Activated gamma-delta T cell treated with anti-CD3 and anti-CD28 coated beads, Interleukin-2, amount 50 U/mL, for 16 hours (primary cell): ENCODE measurements at regions not wholly inside any gene's neighbourhood (a gene's known extent, or its start where the extent isn't known, plus 50 kb on each side); places are given as distances from the start of the nearest gene placed in this dataset.
"Not testable (repeated sequence)": the region's sequence is repeated elsewhere in the genome, so short reads cannot be mapped to it uniquely, and the experiment has no call there.

Experiments used
- DNase-seq: peaks from one replicate; pipeline ENCODE4 v3.0.0-alpha.2; 2020; ENCODE audit warnings: low read depth

DNA sequence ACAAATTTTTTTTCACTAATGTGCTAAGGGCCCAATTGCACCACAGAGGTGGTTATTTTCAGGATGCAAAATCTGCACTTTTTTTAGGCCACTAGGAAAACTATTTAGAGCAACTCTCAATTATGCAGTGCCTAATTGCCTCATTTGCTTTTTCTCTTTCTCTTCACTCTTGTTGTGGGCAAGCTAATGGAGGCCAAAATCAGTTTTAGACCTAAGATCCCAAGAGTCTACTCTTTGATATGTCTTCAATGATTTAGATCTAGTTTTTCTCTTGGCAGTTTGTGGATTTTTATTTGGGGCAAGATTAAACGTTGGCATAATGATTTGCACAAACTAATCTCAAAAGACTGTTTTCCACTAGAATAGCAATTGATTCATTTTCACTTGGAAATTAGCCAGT, 1996.9 kb downstream of the LRRC4C start:
- DNase-seq, result no peak

- no peak for DNase-seq
These were observed 1998.4 kb downstream of the LRRC4C start for GRCh38 chr11:39461066-39461465.

- DNase-seq, result no peak
These were observed 1999.8 kb downstream of the LRRC4C start for GRCh38 chr11:39459606-39460005.

DNA sequence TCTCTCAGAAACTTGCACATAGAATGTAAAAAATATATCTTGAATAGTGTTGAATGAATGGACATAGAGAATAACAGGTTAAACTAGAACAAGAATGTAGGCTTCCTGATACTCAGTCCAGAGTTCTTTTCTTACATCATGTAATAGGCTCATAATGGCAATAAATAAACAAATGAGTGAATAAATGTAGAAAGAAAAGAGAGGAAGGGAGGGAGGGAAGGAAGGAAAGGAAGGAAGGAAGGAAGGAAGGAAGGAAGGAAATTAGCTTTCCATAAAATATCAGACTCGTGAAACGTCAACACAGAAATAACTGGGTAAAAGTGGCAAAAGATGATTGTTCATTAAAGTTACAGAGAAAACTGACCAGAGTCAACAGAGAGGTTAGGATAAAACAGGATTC, 2001.0 kb downstream of the LRRC4C start:
- DNase-seq, result no peak

DNA sequence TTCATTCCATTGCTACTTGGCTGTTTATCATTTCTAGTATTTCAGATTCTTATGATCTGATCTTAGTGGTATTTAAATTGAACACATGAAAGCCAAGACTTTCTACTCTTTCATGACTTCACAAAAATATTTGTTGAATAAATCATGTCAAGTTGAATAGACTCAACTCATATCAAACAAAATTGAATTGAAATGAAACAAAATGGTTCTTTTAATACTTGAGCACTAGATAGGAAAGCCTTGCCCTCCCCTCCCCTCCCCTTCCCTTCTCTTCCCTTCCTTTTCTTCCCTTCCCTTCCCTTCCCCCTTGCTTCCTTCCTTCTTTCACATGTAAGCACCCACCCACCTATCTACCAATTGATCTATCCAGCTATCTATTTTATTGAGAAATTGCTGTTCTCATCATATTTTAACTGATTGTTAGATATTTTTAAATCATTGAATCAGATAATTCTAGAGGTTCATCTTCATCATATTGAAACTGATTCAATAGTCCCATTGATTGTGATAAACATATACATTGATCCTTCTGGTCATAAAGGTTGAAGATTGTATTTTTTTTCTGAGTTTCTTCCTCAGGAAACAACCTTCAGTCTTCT, 2015.9 kb downstream of the LRRC4C start:
- no peak for DNase-seq

DNA sequence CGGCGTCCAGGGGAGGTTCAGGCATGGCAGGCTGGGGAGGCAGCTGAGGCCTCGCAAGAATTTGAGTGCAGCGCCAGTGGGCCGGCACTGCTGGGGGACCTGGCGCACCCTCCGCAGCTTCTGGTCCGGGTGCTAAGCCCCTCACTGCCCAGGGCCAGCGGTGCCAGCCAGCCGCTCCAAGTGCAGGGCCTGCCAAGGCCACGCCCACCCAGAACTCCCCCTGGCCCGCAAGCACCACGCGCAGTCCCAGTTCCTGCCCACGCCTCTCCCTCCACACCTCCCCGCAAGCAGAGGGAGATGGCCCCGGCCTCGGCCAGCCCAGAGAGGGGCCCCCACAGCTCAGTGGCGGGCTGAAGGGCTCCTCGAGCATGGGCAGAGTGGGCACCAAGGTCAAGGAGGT, 2017.3 kb downstream of the LRRC4C start:
- no peak for DNase-seq

- DNase-seq, result no peak
These were observed 2023.8 kb downstream of the LRRC4C start for GRCh38 chr11:39435641-39436040.

DNA sequence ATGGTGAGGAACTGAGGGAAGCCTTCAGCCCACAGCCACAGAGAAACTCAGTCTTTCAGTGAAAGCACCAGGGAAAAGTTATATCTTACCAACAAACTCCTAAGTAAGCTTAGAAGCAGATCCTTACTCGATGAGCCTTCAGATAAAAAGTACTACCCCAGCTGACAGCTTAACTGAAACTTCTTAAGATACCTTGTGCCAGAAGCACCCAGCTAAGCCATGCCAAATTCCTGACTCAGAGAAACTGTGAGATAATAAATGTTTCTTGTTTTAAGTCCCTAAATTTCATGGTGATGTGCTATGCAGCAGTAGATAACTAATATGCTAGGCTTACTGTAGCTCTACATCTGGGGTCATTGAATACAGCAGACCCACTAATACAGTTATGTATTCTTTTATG, 2025.0 kb downstream of the LRRC4C start:
- DNase-seq, result no peak

DNA sequence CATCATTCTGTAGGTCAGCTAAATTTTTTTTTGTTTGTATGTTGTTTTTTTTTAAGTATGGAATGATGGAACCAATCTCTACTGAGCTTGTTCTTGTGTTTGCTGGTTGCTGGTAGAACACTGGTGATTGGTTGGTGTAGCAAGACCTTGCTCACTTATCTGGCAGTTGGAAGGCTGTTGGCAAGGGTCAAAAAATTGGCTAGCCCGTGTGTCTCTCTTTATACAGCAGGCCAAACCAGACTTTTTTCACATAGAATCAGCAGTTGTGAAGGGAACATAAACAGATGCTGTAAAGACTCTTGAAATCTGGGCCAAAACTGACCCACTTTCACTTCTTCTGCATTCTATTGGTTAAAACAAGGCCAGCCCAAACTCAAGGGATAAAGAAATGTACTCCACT, 2026.5 kb downstream of the LRRC4C start:
- no peak for DNase-seq

DNA sequence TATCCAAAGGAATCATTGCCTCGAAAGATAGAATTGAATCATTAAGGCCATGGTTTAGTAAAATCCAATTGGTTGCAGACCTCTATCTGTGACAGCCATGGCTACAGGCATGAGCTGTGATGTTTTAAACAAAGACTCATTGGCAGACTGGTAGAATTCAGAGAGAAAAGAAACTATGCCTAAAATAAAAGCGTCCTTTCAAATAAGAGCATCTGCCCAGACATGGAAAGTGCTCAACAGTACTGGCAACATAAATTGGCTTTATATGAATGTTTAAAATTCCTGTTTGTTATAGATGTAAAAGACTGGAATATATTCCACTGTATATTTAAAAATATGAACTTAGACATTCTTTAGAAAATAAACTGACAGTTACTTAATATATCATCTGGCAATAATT, 2034.2 kb downstream of the LRRC4C start:
- DNase-seq, result no peak

DNA sequence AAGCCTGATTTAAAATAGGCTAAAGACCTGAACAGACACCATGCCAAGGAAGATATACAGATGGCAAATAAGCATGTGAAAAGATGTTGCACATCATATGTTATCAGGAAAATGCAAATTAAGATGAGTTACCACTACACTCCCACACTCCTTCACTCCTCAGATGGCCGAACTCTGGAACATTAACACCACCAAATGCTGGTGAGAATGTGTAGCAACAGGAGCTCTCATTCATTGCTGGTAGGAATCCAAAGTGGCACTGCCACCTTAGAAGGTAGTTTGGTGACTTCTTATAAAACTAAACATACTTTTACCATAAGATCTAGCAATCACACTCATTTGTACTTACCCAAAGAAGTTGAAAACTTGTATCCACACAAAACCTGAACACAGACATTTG, 2047.3 kb downstream of the LRRC4C start:
- DNase-seq, result no peak

DNA sequence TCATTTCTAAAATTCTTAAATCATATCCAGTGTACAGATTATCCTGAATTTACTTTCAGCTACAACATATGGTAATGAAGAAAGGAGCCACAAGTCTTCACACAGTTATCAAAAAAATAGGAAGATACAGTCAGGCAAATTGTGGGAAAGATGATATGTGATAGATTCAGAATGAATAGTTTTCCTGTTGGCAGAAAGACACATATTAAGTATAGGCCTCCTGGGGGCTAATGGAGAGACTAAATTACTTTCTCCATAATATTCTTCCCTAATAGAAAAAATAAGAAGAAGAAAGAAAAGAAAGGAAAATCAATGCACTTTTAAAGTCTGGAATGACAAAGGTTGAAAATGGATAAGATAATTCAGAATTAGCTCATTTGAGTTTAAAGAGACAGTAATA, 2073.5 kb downstream of the LRRC4C start:
- no peak for DNase-seq

- DNase-seq, result no peak
These were observed 2084.3 kb downstream of the LRRC4C start for GRCh38 chr11:39374963-39375698.

DNA sequence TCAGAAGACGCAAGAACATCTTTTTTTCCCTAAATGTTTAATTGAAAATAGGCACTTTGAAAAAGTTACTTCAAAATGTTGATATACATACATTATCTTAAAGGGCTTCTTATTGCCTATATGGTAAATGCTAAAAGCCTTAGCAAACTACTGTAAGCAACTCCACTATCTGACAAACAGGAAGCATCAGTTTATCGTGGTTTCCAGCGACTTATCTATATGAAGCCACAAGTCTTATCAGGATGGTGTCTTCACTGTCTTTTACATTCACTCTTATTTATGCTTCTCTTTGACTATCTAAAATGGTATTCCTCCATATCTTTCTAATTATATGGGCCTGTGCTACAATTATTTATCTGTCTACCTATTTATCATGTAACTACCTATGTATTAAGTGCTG, 2091.9 kb downstream of the LRRC4C start:
- no peak for DNase-seq

GRCh38 chr11:39365809-39366436, 2093.5 kb downstream of the LRRC4C start:
- DNase-seq, result no peak

DNA sequence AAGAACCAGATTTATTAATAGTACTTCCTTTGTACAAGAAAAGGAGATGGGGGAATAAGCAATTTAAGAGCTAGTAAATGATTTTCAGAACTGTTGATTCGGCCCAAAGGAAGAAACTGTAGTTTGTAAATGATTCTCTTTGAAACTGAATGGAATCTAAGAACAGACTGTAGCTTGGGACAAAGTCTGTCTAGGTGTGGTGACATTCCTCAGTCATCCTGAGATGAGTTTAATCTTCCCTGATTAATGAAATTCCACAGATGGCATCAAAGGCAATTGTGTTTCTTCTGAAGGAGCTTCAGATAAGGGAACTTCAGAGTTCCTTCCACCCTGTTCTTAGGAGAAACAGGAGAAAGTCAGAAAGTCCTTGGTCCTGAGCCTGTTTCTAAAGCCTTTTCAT, 2095.9 kb downstream of the LRRC4C start:
- no peak for DNase-seq

DNA sequence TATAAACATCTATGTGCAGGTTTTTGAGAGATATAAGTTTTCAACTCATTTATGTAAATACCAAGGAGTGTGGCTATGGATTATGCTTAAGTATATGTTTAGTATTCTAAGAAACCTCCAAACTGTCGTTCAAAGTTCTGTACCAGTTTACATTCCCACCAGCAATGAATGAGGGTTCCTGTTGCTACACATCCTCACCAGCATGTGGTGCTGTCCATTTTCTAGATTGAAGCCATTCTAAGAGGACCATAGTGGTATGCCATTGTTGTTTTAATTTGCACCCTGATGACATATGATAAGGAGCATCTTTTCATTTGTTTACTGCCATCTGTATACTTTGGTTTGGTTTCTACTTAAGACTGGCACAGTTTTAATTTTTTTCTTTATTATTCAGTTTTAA, 2097.9 kb downstream of the LRRC4C start:
- DNase-seq, result no peak

DNA sequence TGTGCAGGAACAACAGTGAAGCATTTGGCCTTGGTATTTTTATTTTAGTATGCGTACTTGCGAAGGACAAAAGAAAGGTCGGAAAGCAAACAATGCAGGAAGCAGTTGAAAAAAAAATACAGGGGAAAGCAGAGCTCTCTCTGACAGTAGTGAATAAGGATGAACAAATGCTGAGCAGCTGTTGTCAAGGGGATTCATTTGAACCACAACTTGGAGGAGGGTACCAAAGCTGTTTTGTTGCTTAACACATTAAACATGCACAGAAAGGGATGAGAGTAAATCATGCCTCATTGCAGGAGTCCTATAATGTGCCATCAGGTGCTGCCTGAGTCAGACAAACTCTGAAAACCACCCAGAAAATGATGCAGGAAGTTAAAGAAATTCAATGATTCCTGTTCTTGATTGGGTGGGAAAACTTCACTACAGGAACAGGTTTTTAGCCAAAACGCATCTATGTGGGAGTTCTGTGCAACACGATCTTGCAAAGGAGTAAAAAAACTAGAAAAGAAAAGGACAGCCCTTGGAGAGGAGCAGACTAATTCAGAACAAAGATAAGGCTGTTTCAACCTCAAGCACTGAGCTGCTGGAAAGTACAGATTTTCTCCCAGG, 2113.5 kb downstream of the LRRC4C start:
- no peak for DNase-seq

DNA sequence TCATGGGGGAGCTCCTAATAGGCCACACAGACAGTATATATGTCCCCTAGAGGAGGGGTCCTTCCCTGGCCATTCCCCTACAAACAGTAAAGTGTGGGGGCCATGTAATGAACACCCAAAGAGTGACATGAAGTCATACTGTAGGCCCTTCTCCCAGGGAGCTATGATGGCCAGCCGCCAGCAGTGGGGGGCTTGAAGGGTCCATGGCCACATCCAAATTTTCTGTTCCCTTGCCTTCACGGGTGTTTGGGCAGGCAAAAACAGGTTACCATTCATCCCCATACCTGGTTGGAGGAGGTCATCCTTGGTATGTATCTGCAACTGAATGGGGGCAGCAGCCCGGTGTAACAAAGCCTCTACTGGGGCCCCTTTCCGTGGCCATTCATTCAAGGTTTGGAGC, 2118.0 kb downstream of the LRRC4C start:
- DNase-seq, result no peak

DNA sequence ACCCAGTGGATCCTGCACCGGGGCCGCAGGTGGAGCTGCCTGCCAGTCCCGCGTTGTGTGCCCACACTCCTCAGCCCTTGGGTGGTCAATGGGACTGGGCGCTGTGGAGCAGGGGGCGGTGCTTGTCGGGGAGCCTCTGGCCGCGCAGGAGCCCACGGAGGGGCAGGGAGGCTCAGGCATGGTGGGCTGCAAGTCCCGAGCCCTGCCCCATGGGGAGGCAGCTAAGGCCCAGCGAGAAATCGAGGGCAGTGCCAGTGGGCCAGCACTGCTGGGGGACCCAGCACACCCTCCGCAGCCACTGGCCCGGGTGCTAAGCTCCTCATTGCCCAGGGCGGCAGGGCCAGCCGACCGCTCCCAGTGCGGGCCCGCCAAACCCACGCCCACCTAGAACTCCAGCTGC, 2126.4 kb downstream of the LRRC4C start:
- DNase-seq, result not testable (repeated sequence)

DNA sequence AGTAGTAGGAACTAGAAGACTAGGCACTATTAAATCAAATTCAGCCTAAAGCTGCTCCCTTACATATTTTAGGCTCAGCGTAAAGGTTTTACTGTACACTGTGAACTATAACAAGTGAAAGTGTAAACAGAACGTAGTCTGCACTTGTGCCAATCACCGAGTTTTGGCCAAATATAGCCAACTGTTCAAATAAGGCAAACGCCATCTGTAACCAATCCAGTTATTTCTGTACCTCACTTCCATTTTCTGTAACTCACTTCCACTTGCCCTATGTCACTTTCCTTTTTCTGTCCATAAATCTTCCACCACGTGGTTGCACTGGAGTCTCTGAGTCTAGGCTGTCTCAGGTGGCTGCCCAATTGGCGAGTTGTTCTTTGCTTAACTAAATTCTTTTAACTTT, 2132.2 kb downstream of the LRRC4C start:
- DNase-seq, result no peak

DNA sequence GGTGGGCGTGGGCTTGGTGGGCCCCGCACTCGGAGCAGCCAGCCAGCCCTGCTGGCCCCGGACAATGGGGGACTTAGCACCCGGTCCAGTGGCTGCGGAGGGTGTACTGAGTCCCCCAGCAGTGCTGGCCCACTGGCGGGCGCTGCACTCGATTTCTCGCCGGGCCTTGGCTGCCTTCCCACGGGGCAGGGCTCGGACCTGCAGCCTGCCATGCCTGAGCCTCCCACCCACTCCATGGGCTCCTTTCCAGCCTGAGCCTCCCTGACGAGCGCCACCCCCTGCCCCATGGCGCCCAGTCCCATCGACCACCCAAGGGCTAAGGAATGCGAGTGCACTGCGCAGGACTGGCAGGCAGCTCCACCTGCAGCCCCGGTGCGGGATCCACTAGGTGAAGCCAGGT, 2147.6 kb downstream of the LRRC4C start:
- DNase-seq, result not testable (repeated sequence)

- no peak for DNase-seq
These were observed 2154.9 kb downstream of the LRRC4C start for GRCh38 chr11:39304586-39304985.
